Calu3 (cell line): ENCODE measurements at regions not wholly inside any gene's neighbourhood (a gene's known extent, or its start where the extent isn't known, plus 50 kb on each side); places are given as distances from the start of the nearest gene placed in this dataset.

ENCODE experiments used
- BruUV-seq: library from RNA; stranded (reverse); fragments of 400-500 nt; replicated peaks from 2 replicates; lab custom pipeline; 2021; lab: Mats Ljungman, UMichigan
- CTCF ChIA-PET: fragments of 300-600 bp; sonication (Branson Sonifier 250); formaldehyde crosslinking; loops from one replicate; lab custom pipeline; 2022; ENCODE audit warnings: antibody characterized with exemption; lab: Charles Lee
- DNase-seq: peaks from one replicate; pipeline ENCODE4 v3.0.0; 2022
- H3K27ac Mint-ChIP-seq: one replicate; pipeline ENCODE4 v1.8.0; 2022; ENCODE audit warnings: mixed read lengths; ENCODE audit not compliant: unreplicated experiment
- H3K27me3 Mint-ChIP-seq: one replicate; pipeline ENCODE4 v1.8.0; 2022; ENCODE audit warnings: mixed read lengths; ENCODE audit not compliant: unreplicated experiment
- H3K36me3 Mint-ChIP-seq: one replicate; pipeline ENCODE4 v1.8.0; 2022; ENCODE audit warnings: mild to moderate bottlenecking, moderate library complexity, mixed read lengths; ENCODE audit not compliant: insufficient read depth, unreplicated experiment
- H3K4me1 Mint-ChIP-seq: one replicate; pipeline ENCODE4 v1.8.0; 2022; ENCODE audit warnings: mild to moderate bottlenecking, low read depth, mixed read lengths; ENCODE audit not compliant: unreplicated experiment
- H3K4me3 Mint-ChIP-seq: one replicate; pipeline ENCODE4 v1.8.0; 2022; ENCODE audit warnings: mild to moderate bottlenecking, low read depth, moderate library complexity, mixed read lengths; ENCODE audit not compliant: unreplicated experiment
- H3K9me3 Mint-ChIP-seq: one replicate; pipeline ENCODE4 v1.8.0; 2022; ENCODE audit warnings: low read depth, mixed read lengths; ENCODE audit not compliant: unreplicated experiment
- CTCF ChIP-seq: fragments of 200-600 bp; IDR thresholded peaks from one replicate; pipeline ENCODE4 v1.8.0; 2022; ENCODE audit warnings: antibody characterized with exemption; ENCODE audit not compliant: unreplicated experiment
- intact Hi-C: fragments of 100-400 bp; cut with micrococcal nuclease; formaldehyde crosslinking; loops from one replicate; pipeline ENCODE4 v1.10.0; 2022; ENCODE audit not compliant: unreplicated experiment

- H3K4me3 Mint-ChIP-seq: no peak overlapping the region
- no peak for DNase-seq
- TF ChIP-seq CTCF: no peak
- CTCF ChIA-PET: no interaction called here
- peaks cover 5% of the 10 kb centered on the region for H3K36me3 Mint-ChIP-seq
- intact Hi-C loops: no loop called here
- H3K4me1 Mint-ChIP-seq: no peaks in the 10 kb centered on the region
- no peak overlapping the region for H3K27ac Mint-ChIP-seq
- H3K27me3 Mint-ChIP-seq: no peaks in the 10 kb centered on the region
- H3K9me3 Mint-ChIP-seq: peaks cover 13% of the 10 kb centered on the region
- BruUV-seq: no TSS peak
Observed at GRCh38 chr22:48838376-48838775, 989.3 kb downstream of the BRD1 start.

- CTCF ChIA-PET: no interaction called here
- peaks cover 13% of the 10 kb centered on the region for H3K9me3 Mint-ChIP-seq
- no peak overlapping the region for H3K4me3 Mint-ChIP-seq
- no peaks in the 10 kb centered on the region for H3K4me1 Mint-ChIP-seq
- no peaks in the 10 kb centered on the region for H3K27me3 Mint-ChIP-seq
- H3K27ac Mint-ChIP-seq: no peak overlapping the region
- H3K36me3 Mint-ChIP-seq: peaks cover 5% of the 10 kb centered on the region
- no peak for DNase-seq
- no peak for TF ChIP-seq CTCF
- intact Hi-C loops: no loop called here
- no TSS peak for BruUV-seq
Observed at GRCh38 chr22:48837341-48837935, 990.2 kb downstream of the BRD1 start.

- no peak for DNase-seq
- BruUV-seq: no TSS peak
- peaks cover 5% of the 10 kb centered on the region for H3K36me3 Mint-ChIP-seq
- TF ChIP-seq CTCF: no peak
- H3K9me3 Mint-ChIP-seq: peaks cover 10% of the 10 kb centered on the region
- no peak overlapping the region for H3K4me3 Mint-ChIP-seq
- no peaks in the 10 kb centered on the region for H3K4me1 Mint-ChIP-seq
- H3K27me3 Mint-ChIP-seq: no peaks in the 10 kb centered on the region
- CTCF ChIA-PET: no interaction called here
- no peak overlapping the region for H3K27ac Mint-ChIP-seq
- intact Hi-C loops: no loop called here
Observed at GRCh38 chr22:48836673-48837340, 990.9 kb downstream of the BRD1 start.

- peaks cover 14% of the 10 kb centered on the region for H3K9me3 Mint-ChIP-seq
Observed at GRCh38 chr22:48835857-48836672, 991.6 kb downstream of the BRD1 start.

More at GRCh38 chr22:48835857-48836672, 991.6 kb downstream of the BRD1 start:
- no peaks in the 10 kb centered on the region for H3K4me1 Mint-ChIP-seq
- intact Hi-C loops: no loop called here
- H3K4me3 Mint-ChIP-seq: no peak overlapping the region
- CTCF ChIA-PET: no interaction called here
- no peak for TF ChIP-seq CTCF
- no peaks in the 10 kb centered on the region for H3K27me3 Mint-ChIP-seq
- H3K27ac Mint-ChIP-seq: no peak overlapping the region
- DNase-seq: no peak
- peaks cover 5% of the 10 kb centered on the region for H3K36me3 Mint-ChIP-seq
- BruUV-seq: no TSS peak
